ENCODE measurements at regions not wholly inside any gene's neighbourhood (a gene's known extent, or its start where the extent isn't known, plus 50 kb on each side); places are given as distances from the start of the nearest gene placed in this dataset.

DNA sequence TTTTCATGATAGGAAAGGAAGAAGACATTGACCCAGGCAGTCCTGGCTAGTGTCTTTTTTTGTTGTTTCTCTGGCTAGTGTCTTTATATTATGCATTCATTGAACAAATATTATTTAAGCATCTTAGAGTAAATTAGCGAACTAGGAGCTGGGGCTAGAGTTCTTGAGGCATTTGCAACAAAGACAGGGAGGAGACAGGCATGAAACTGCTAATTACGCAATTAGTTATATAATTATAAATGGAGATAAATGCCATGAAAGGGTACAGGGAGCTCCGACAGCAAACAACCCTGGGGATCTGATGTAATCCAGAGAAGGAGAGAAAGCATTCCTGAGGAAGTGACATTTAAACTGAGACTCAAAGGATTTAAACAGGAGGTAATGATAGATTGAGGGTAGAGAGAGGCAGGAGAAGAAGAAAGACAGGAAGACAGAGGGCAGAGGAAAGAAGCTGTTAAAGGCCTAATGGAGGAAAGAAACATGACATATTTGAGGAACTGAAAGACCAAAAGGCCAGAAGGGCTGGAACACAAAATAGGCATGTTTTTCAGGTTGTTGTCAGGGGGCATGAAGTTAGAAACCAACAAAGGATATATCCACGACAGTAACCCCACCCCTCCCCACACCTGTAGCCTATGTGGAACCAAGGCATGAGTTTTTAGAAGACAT lies 99.5 kb upstream of the GJB5 start:
- ChIA-PET CTCF (no interaction called here), POLR2A (ENCODE audit: unreplicated experiment) (no interaction called here)
- intact Hi-C loops (cut with micrococcal nuclease) = no loop called here
- DNase-seq = no peak
- no peaks in the 10 kb centered on the region for H3K36me3 ChIP-seq (ENCODE audit: low read depth, low read length)
- no peak overlapping the region for H3K4me2 ChIP-seq (ENCODE audit: low read length)
- H3K9me2 ChIP-seq (replicated peaks; ENCODE audit: low read length) = no peaks in the 10 kb centered on the region
- peaks cover 80% of the 10 kb centered on the region for H3K27me3 ChIP-seq (ENCODE audit: low read length)
- H3K79me2 ChIP-seq (ENCODE audit: low read length) = no peaks in the 10 kb centered on the region
- H3K4me3 ChIP-seq (ENCODE audit: low read length) = no peak overlapping the region
- no peaks in the 10 kb centered on the region for H3K4me1 ChIP-seq (ENCODE audit: insufficient read depth, low read length)
- no peak for TF ChIP-seq EZH2phosphoT487 (IDR thresholded peaks at IDR 0.05; ENCODE audit: borderline replicate concordance, low read length)
- TF ChIP-seq, protein P1, sequence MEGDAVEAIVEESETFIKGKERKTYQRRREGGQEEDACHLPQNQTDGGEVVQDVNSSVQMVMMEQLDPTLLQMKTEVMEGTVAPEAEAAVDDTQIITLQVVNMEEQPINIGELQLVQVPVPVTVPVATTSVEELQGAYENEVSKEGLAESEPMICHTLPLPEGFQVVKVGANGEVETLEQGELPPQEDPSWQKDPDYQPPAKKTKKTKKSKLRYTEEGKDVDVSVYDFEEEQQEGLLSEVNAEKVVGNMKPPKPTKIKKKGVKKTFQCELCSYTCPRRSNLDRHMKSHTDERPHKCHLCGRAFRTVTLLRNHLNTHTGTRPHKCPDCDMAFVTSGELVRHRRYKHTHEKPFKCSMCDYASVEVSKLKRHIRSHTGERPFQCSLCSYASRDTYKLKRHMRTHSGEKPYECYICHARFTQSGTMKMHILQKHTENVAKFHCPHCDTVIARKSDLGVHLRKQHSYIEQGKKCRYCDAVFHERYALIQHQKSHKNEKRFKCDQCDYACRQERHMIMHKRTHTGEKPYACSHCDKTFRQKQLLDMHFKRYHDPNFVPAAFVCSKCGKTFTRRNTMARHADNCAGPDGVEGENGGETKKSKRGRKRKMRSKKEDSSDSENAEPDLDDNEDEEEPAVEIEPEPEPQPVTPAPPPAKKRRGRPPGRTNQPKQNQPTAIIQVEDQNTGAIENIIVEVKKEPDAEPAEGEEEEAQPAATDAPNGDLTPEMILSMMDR (conservative IDR thresholded peaks at IDR 0.05; ENCODE audit: low read depth, low read length) = no peak
- TF ChIP-seq EZH2 (IDR thresholded peaks at IDR 0.05; ENCODE audit: low read length, unreplicated experiment) = no peak
- no peaks in the 10 kb centered on the region for H3K9me3 ChIP-seq (ENCODE audit: low read length)
- no peak for ATAC-seq
- H3K27ac ChIP-seq (ENCODE audit: low read length) = no peak overlapping the region
- no peak overlapping the region for H2AFZ ChIP-seq (ENCODE audit: low read length)
- BruUV-seq (replicated peaks) = no TSS peak
- no peak overlapping the region for H3K9ac ChIP-seq (ENCODE audit: low read length)
- no peaks in the 10 kb centered on the region for H3F3A ChIP-seq (ENCODE audit: low read length, unreplicated experiment)
- H4K20me1 ChIP-seq (ENCODE audit: low read length) = no peaks in the 10 kb centered on the region

DNA sequence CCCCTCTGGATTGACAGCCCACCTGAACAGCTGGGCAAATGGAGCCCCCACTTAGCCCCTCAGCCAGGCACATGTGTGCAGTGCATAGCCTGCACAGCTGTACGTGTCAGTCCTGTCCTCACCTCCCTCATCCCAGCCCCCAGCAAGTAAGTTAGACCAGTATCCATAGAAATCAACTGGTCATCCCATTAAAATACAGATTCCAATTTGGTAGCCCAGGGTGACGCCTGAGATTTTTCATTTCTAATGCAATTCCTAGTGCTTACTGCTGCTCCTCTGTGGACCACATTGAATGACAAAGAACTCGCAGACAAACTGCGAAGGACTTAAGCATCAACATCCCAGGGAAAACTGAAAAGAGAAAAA lies 99.0 kb upstream of the GJB5 start:
- DNase-seq = no peak
- Histone ChIP-seq H3K79me2 (ENCODE audit: low read length) (no peaks in the 10 kb centered on the region), H3K9me2 (replicated peaks; ENCODE audit: low read length) (no peaks in the 10 kb centered on the region), H3K9ac (ENCODE audit: low read length) (no peak overlapping the region), H3K4me2 (ENCODE audit: low read length) (no peak overlapping the region), H4K20me1 (ENCODE audit: low read length) (no peaks in the 10 kb centered on the region), H3K27me3 (ENCODE audit: low read length) (peaks cover 80% of the 10 kb centered on the region), H3K4me3 (ENCODE audit: low read length) (no peak overlapping the region), H2AFZ (ENCODE audit: low read length) (no peak overlapping the region), H3F3A (ENCODE audit: low read length, unreplicated experiment) (no peaks in the 10 kb centered on the region), H3K36me3 (ENCODE audit: low read depth, low read length) (no peaks in the 10 kb centered on the region), H3K27ac (ENCODE audit: low read length) (no peak overlapping the region), H3K4me1 (ENCODE audit: insufficient read depth, low read length) (no peaks in the 10 kb centered on the region), H3K9me3 (ENCODE audit: low read length) (no peaks in the 10 kb centered on the region)
- ATAC-seq = no peak
- TF ChIP-seq EZH2 (IDR thresholded peaks at IDR 0.05; ENCODE audit: low read length, unreplicated experiment) (no peak), EZH2phosphoT487 (IDR thresholded peaks at IDR 0.05; ENCODE audit: borderline replicate concordance, low read length) (no peak)
- TF ChIP-seq, protein P1 (conservative IDR thresholded peaks at IDR 0.05; ENCODE audit: low read depth, low read length) = no peak
- BruUV-seq (replicated peaks) = no TSS peak
- intact Hi-C loops (cut with micrococcal nuclease) = no loop called here
- POLR2A ChIA-PET (ENCODE audit: unreplicated experiment) = no interaction called here
- CTCF ChIA-PET = no interaction called here

DNA sequence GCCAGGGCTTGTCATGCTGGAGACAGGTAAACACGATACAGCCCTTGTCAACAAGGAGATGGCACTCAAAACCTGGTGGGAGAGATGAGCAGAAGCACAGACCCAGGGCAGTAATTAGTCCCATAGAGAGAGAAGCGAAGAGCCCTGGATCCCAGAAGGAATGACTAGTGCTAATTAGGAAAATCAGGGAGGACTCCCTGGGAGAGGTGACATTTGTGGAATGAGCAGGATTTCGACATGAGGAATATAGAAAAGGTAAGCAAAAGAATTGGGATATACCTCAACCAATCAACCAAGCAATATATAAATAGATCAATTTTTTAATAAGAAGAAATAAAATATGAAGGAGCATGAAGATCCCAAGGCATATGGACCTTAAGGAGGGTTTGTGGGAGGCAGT lies 98.5 kb upstream of the GJB5 start:
- TF ChIP-seq EZH2phosphoT487 (IDR thresholded peaks at IDR 0.05; ENCODE audit: borderline replicate concordance, low read length) = no peak
- no peak for TF ChIP-seq EZH2 (IDR thresholded peaks at IDR 0.05; ENCODE audit: low read length, unreplicated experiment)
- TF ChIP-seq, protein P1 (conservative IDR thresholded peaks at IDR 0.05; ENCODE audit: low read depth, low read length) = no peak
- no peak overlapping the region for H2AFZ ChIP-seq (ENCODE audit: low read length)
- H3K79me2 ChIP-seq (ENCODE audit: low read length) = no peaks in the 10 kb centered on the region
- no peaks in the 10 kb centered on the region for H3K9me3 ChIP-seq (ENCODE audit: low read length)
- BruUV-seq (replicated peaks) = no TSS peak
- H3K27me3 ChIP-seq (ENCODE audit: low read length) = peaks cover 81% of the 10 kb centered on the region
- ATAC-seq = no peak
- intact Hi-C loops (cut with micrococcal nuclease) = no loop called here
- H3K4me1 ChIP-seq (ENCODE audit: insufficient read depth, low read length) = no peaks in the 10 kb centered on the region
- H3K9ac ChIP-seq (ENCODE audit: low read length) = no peak overlapping the region
- no peak overlapping the region for H3K27ac ChIP-seq (ENCODE audit: low read length)
- no peak overlapping the region for H3K4me3 ChIP-seq (ENCODE audit: low read length)
- H4K20me1 ChIP-seq (ENCODE audit: low read length) = no peaks in the 10 kb centered on the region
- POLR2A ChIA-PET (ENCODE audit: unreplicated experiment) = no interaction called here
- DNase-seq = no peak
- H3K9me2 ChIP-seq (replicated peaks; ENCODE audit: low read length) = no peaks in the 10 kb centered on the region
- CTCF ChIA-PET = no interaction called here
- no peak overlapping the region for H3K4me2 ChIP-seq (ENCODE audit: low read length)
- no peaks in the 10 kb centered on the region for H3F3A ChIP-seq (ENCODE audit: low read length, unreplicated experiment)
- H3K36me3 ChIP-seq (ENCODE audit: low read depth, low read length) = no peaks in the 10 kb centered on the region
